ENCODE measurements at regions not wholly inside any gene's neighbourhood (a gene's known extent, or its start where the extent isn't known, plus 50 kb on each side); places are given as distances from the start of the nearest gene placed in this dataset.

- TF ChIP-seq CTCF (conservative IDR thresholded peaks at IDR 0.05; ENCODE audit: low read length) = no peak
- no peak for TF ChIP-seq EZH2phosphoT487 (IDR thresholded peaks at IDR 0.05; ENCODE audit: borderline replicate concordance, low read depth, low read length)
These were observed 368.1 kb downstream of the RPS24 start for GRCh38 chr10:78401624-78402367.

Measured in OCI-LY7 (cell line).